ENCODE measurements at regions not wholly inside any gene's neighbourhood (a gene's known extent, or its start where the extent isn't known, plus 50 kb on each side); places are given as distances from the start of the nearest gene placed in this dataset.

DNA sequence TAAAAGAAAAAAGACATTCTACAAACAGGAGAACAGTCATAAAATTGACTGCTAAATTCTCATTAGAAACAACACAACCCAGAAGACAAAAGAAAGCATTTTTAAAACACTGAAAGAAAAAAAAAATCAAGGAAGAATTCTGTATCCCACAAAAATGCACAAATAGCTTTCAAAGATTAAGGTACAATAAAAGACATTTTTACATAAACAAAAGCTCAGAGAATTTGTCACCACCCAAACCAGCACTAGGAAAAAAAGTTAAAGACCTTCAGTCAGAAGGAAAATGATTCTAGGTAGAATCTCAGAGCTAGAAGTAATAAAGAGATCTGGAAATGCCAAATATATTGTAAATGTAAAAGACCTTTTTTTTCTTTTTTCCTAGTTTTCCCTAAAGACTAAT lies 252.4 kb downstream of the CLIC5 start:
- H3K9ac ChIP-seq (ENCODE audit: insufficient read depth, low read length, poor library complexity, severe bottlenecking) = no peak overlapping the region
- no peaks in the 10 kb centered on the region for H3K4me1 ChIP-seq (ENCODE audit: control insufficient read depth in 1 of 2, insufficient read depth in 2 of 2, low read length in 2 of 2)
- Mint-ChIP-seq H3K4me3 (no peak overlapping the region), H3K9me3 (peaks cover 8 to 24% (median 13%) of the 10 kb centered on the region in 7 donors), H3K36me3 (no peaks in the 10 kb centered on the region), H3K27ac (no peak overlapping the region), H3K4me1 (peaks cover 2% of the 10 kb centered on the region), H3K27me3 (ENCODE audit: low read depth in 3 of 3) (no peaks in the 10 kb centered on the region)
- TF ChIP-seq CTCF (IDR thresholded peaks at IDR 0.05) = no peak
- intact Hi-C loops (cut with micrococcal nuclease) = no loop called here
- H3K79me2 ChIP-seq (ENCODE audit: insufficient read depth, low read length) = no peaks in the 10 kb centered on the region
- H3K4me2 ChIP-seq (replicated peaks; ENCODE audit: extremely low read depth, low read length, poor library complexity, severe bottlenecking) = no peak overlapping the region
- no peaks in the 10 kb centered on the region for H3K9me3 ChIP-seq (replicated peaks in 1 of 2; ENCODE audit: control insufficient read depth in 1 of 2, insufficient read depth in 1 of 2, low read length in 2 of 2)
- DNase-seq = no peak
- H3K27me3 ChIP-seq (ENCODE audit: control insufficient read depth in 2 of 2, insufficient read depth in 2 of 2, low read length in 2 of 2) = no peaks in the 10 kb centered on the region
- H4K20me1 ChIP-seq (ENCODE audit: insufficient read depth, low read length) = no peaks in the 10 kb centered on the region
- no peak overlapping the region for H3K4me3 ChIP-seq (replicated peaks in 1 of 3; ENCODE audit: low read depth in 2 of 3, low read length in 3 of 3)
- no peak overlapping the region for H2AFZ ChIP-seq (ENCODE audit: insufficient read depth, low read depth, low read length, poor library complexity, severe bottlenecking)
- H3K36me3 ChIP-seq (replicated peaks in 1 of 2; ENCODE audit: control insufficient read depth in 1 of 2, insufficient read depth in 2 of 2, low read length in 2 of 2) = no peaks in the 10 kb centered on the region
- no peak overlapping the region for H3K27ac ChIP-seq (ENCODE audit: low read depth in 1 of 2, low read length in 2 of 2)

- no peaks in the 10 kb centered on the region for H3K36me3 Mint-ChIP-seq
- Histone ChIP-seq H3K27ac (ENCODE audit: low read depth in 1 of 2, low read length in 2 of 2) (no peak overlapping the region), H3K4me3 (replicated peaks in 1 of 3; ENCODE audit: low read depth in 2 of 3, low read length in 3 of 3) (no peak overlapping the region), H3K9ac (ENCODE audit: insufficient read depth, low read length, poor library complexity, severe bottlenecking) (no peak overlapping the region), H3K36me3 (replicated peaks in 1 of 2; ENCODE audit: control insufficient read depth in 1 of 2, insufficient read depth in 2 of 2, low read length in 2 of 2) (no peaks in the 10 kb centered on the region), H3K27me3 (ENCODE audit: control insufficient read depth in 2 of 2, insufficient read depth in 2 of 2, low read length in 2 of 2) (no peaks in the 10 kb centered on the region), H3K9me3 (replicated peaks in 1 of 2; ENCODE audit: control insufficient read depth in 1 of 2, insufficient read depth in 1 of 2, low read length in 2 of 2) (no peaks in the 10 kb centered on the region), H3K4me2 (replicated peaks; ENCODE audit: extremely low read depth, low read length, poor library complexity, severe bottlenecking) (no peak overlapping the region), H3K79me2 (ENCODE audit: insufficient read depth, low read length) (no peaks in the 10 kb centered on the region), H3K4me1 (ENCODE audit: control insufficient read depth in 1 of 2, insufficient read depth in 2 of 2, low read length in 2 of 2) (no peaks in the 10 kb centered on the region), H4K20me1 (ENCODE audit: insufficient read depth, low read length) (no peaks in the 10 kb centered on the region), H2AFZ (ENCODE audit: insufficient read depth, low read depth, low read length, poor library complexity, severe bottlenecking) (no peak overlapping the region)
- H3K4me1 Mint-ChIP-seq = peaks cover 2% of the 10 kb centered on the region
- no peak overlapping the region for H3K27ac Mint-ChIP-seq
- H3K9me3 Mint-ChIP-seq = peaks cover 1 to 13% (median 8%) of the 10 kb centered on the region in 7 donors
- intact Hi-C loops (cut with micrococcal nuclease) = no loop called here
- no peak overlapping the region for H3K4me3 Mint-ChIP-seq
- H3K27me3 Mint-ChIP-seq (ENCODE audit: low read depth in 3 of 3) = peaks cover 0 to 3% (median 2%) of the 10 kb centered on the region in 3 donors
- no peak for TF ChIP-seq CTCF (IDR thresholded peaks at IDR 0.05)
- 89% methylated on average over 1 of the region's 2 CpGs for WGBS (ENCODE audit: insufficient coverage)
- no peak for DNase-seq
Observed at GRCh38 chr6:45759472-45759810, 256.2 kb downstream of the CLIC5 start.
